Thyroid gland (tissue), 4 donors: ENCODE measurements at regions not wholly inside any gene's neighbourhood (a gene's known extent, or its start where the extent isn't known, plus 50 kb on each side); places are given as distances from the start of the nearest gene placed in this dataset.

Experiments used
- DNase-seq, 2 donors: peaks; one replicate each; pipeline ENCODE4 v3.0.0-alpha.2; 2019
- H3K27ac ChIP-seq, 3 donors: fragments of 200-600 bp; sonication (generic); 1 replicate in 2 of 3; 2 replicates in 1 of 3; pipeline ENCODE4 v1.5.1; 2016 to 2019; ENCODE audit warnings: mild to moderate bottlenecking in 1 of 3, moderate library complexity in 1 of 3
- H3K27me3 ChIP-seq: fragments of 200-600 bp; sonication (generic); one replicate; pipeline ENCODE4 v1.5.1; 2019
- H3K36me3 ChIP-seq, 2 donors: fragments of 200-600 bp; sonication (generic); one replicate each; pipeline ENCODE4 v1.5.1; 2016 to 2019
- H3K4me1 ChIP-seq, 2 donors: fragments of 200-600 bp; sonication (generic); one replicate each; pipeline ENCODE4 v1.5.1; 2017 to 2019
- H3K4me3 ChIP-seq, 3 donors: fragments of 200-600 bp; sonication (generic); replicated peaks in 1 of 3; 1 replicate in 2 of 3; 2 replicates in 1 of 3; pipeline ENCODE4 v1.5.1; 2016; ENCODE audit warnings: mild to moderate bottlenecking in 1 of 3
- H3K9me3 ChIP-seq: fragments of 200-600 bp; sonication (generic); one replicate; pipeline ENCODE4 v1.5.1; 2017
- POLR2A ChIP-seq, 2 donors: fragments of 450-650 bp; IDR thresholded peaks; one replicate each; pipeline ENCODE4 v1.6.1; 2017; ENCODE audit warnings: antibody characterized with exemption in 2 of 2, mild to moderate bottlenecking in 2 of 2, moderate library complexity in 1 of 2
- WGBS, 2 donors: methylation state at CpG; one replicate each; pipeline ENCODE4 v1.1.5; 2017; 5-methylcytosine and 5-hydroxymethylcytosine counted together
- intact Hi-C: fragments of 100-400 bp; cut with DNase I; formaldehyde crosslinking; loops from one replicate; pipeline ENCODE4 v1.15.1; 2023
- TF ChIP-seq, protein P1 (sequence below), 6 experiments: fragments of 200-600 bp in 3 of 6; fragments of 450-650 bp in 3 of 6; sonication (generic) in 3 of 6; IDR thresholded peaks; one replicate each; pipeline ENCODE4 v1.5.1; 2016 to 2019; ENCODE audit warnings: antibody characterized with exemption in 6 of 6, mild to moderate bottlenecking in 2 of 6, inconsistent platforms in 1 of 6, moderate library complexity in 1 of 6

GRCh38 chrX:20410540-20410939 lies 143.8 kb upstream of the RPS6KA3 start:
- Histone ChIP-seq H3K9me3 (no peaks in the 10 kb centered on the region), H3K27me3 (no peaks in the 10 kb centered on the region), H3K36me3 (no peaks in the 10 kb centered on the region), H3K27ac (no peak overlapping the region), H3K4me3 (no peak overlapping the region), H3K4me1 (no peaks in the 10 kb centered on the region)
- TF ChIP-seq, protein P1, sequence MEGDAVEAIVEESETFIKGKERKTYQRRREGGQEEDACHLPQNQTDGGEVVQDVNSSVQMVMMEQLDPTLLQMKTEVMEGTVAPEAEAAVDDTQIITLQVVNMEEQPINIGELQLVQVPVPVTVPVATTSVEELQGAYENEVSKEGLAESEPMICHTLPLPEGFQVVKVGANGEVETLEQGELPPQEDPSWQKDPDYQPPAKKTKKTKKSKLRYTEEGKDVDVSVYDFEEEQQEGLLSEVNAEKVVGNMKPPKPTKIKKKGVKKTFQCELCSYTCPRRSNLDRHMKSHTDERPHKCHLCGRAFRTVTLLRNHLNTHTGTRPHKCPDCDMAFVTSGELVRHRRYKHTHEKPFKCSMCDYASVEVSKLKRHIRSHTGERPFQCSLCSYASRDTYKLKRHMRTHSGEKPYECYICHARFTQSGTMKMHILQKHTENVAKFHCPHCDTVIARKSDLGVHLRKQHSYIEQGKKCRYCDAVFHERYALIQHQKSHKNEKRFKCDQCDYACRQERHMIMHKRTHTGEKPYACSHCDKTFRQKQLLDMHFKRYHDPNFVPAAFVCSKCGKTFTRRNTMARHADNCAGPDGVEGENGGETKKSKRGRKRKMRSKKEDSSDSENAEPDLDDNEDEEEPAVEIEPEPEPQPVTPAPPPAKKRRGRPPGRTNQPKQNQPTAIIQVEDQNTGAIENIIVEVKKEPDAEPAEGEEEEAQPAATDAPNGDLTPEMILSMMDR (IDR thresholded peaks at IDR 0.05): no peak
- no peak for TF ChIP-seq POLR2A (IDR thresholded peaks at IDR 0.05)
- DNase-seq: no peak
- WGBS, 2 donors: 77 to 83% methylated on average over 2 of the region's 2 CpGs
- intact Hi-C loops: no loop called here

DNA sequence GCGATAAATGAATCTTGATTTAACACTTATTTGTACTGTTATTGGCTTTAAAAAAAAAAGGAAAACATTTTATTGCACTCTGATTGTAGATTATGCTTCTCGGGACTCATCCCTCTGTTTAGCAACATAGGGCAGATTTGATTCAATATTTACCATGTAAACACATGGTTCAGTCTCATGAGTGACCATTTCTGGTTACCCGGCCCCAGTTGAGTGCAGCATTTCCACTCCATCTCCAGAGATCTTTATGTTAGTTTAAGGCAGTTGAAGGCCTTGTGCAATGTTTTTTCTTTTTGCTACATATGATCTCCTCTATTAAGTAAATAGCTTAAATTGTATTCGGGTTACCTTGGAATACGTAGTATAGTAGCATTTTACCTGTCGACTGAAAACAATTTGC lies 143.3 kb upstream of the RPS6KA3 start:
- DNase-seq: no peak
- TF ChIP-seq, protein P1 (IDR thresholded peaks at IDR 0.05): no peak
- Histone ChIP-seq H3K36me3 (no peaks in the 10 kb centered on the region), H3K27ac (no peak overlapping the region), H3K27me3 (no peaks in the 10 kb centered on the region), H3K4me1 (no peaks in the 10 kb centered on the region), H3K9me3 (no peaks in the 10 kb centered on the region), H3K4me3 (no peak overlapping the region)
- WGBS, 2 donors: 75 to 82% methylated on average over 6 of the region's 6 CpGs
- intact Hi-C loops: no loop called here

DNA sequence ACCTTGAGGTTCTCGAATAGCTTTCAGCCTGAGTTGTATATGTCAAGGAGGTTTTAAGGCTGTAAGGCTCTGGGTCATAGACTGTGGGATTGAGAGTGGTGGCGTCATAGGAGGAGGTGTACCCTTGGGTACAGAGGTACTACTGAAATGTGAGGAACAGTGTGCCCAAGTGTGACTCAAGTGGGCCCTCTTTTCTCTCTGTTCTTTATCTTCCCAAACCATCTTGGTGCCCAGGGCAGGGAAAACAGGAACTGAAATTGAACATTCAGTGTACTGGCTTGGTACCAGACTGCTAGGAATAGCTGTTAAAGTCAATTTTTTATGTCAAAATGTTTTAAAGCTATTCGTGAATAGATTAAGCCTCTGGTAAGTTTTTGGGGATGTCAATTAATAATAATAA lies 136.2 kb upstream of the RPS6KA3 start:
- no peak for TF ChIP-seq POLR2A (IDR thresholded peaks at IDR 0.05)
- TF ChIP-seq, protein P1 (IDR thresholded peaks at IDR 0.05): no peak
- no peak for DNase-seq
- no peaks in the 10 kb centered on the region for H3K9me3 ChIP-seq
- H3K4me1 ChIP-seq: no peaks in the 10 kb centered on the region
- no peaks in the 10 kb centered on the region for H3K27me3 ChIP-seq
- H3K27ac ChIP-seq: no peak overlapping the region
- H3K36me3 ChIP-seq: no peaks in the 10 kb centered on the region
- intact Hi-C loops: no loop called here
- H3K4me3 ChIP-seq: no peak overlapping the region
- 46 to 67% methylated on average over 3 of the region's 3 CpGs for WGBS, 2 donors

GRCh38 chrX:20399728-20400414 lies 133.2 kb upstream of the RPS6KA3 start:
- Histone ChIP-seq H3K27me3 (no peaks in the 10 kb centered on the region), H3K9me3 (no peaks in the 10 kb centered on the region), H3K4me3 (no peak overlapping the region), H3K27ac (no peak overlapping the region), H3K4me1 (no peaks in the 10 kb centered on the region), H3K36me3 (no peaks in the 10 kb centered on the region)
- intact Hi-C loops: no loop called here
- no peak for DNase-seq
- no peak for TF ChIP-seq POLR2A (IDR thresholded peaks at IDR 0.05)
- TF ChIP-seq, protein P1 (IDR thresholded peaks at IDR 0.05): no peak
- 97 to 98% methylated on average over 2 of the region's 2 CpGs for WGBS, 2 donors

DNA sequence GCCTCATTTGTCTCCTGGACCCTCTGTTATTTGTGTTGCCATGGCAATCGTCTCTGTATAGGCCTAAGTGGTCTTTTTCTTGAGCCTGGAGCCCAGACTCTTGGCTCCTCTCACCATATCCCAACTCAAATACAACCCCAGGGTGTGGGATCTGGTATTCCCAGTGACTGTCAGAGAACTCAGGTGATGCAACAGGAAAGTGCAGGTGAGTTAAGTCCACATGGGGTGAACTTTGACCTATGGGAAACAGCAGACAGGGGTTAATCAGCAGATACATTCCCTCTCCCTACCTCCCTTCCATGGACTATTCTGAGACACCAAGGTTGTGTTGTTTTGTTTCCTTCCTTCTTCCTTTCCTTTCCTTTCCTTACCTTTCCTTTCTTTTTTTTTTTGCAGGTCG lies 130.9 kb upstream of the RPS6KA3 start:
- H3K4me3 ChIP-seq: no peak overlapping the region
- no peak for DNase-seq
- intact Hi-C loops: no loop called here
- no peaks in the 10 kb centered on the region for H3K27me3 ChIP-seq
- no peaks in the 10 kb centered on the region for H3K36me3 ChIP-seq
- no peaks in the 10 kb centered on the region for H3K9me3 ChIP-seq
- TF ChIP-seq, protein P1 (IDR thresholded peaks at IDR 0.05): no peak
- TF ChIP-seq POLR2A (IDR thresholded peaks at IDR 0.05): no peak
- H3K27ac ChIP-seq: no peak overlapping the region
- WGBS, 2 donors: 70 to 72% methylated on average over 2 of the region's 2 CpGs
- no peaks in the 10 kb centered on the region for H3K4me1 ChIP-seq
